H1 (cell line): ENCODE measurements at regions not wholly inside any gene's neighbourhood (a gene's known extent, or its start where the extent isn't known, plus 50 kb on each side); places are given as distances from the start of the nearest gene placed in this dataset.

Source experiments
- CTCF ChIA-PET: fragments of 300-600 bp; sonication (Branson Sonifier 250); formaldehyde crosslinking; loops from one replicate; lab custom pipeline; 2021; ENCODE audit not compliant: partially characterized antibody; lab: Charles Lee
- POLR2A ChIA-PET: fragments of 300-600 bp; sonication (Branson Sonifier 250); formaldehyde crosslinking; loops from one replicate; lab custom pipeline; 2021; ENCODE audit warnings: inconsistent platforms; ENCODE audit not compliant: partially characterized antibody; lab: Charles Lee
- DNase-seq, 2 experiments: peaks; one replicate each; pipeline versions ENCODE4 v3.0.0 to v3.0.0-alpha.2; 2010 to 2022; ENCODE audit warnings: low spot score in 2 of 2, low read depth in 1 of 2, mixed read lengths in 1 of 2
- FAIRE-seq: peaks from 2 replicates; lab custom pipeline; 2011; peaks lifted over from hg19 to GRCh38; lab: Jason Lieb, UNC
- H2AFZ ChIP-seq: 2 replicates; pipeline ENCODE4 v1.8.1; 2012; ENCODE audit warnings: low read length, inconsistent platforms
- H2AK5ac ChIP-seq: 2 replicates; pipeline ENCODE4 v1.6.1; 2013; ENCODE audit warnings: low read depth, low read length
- H2BK120ac ChIP-seq: replicated peaks from 2 replicates; pipeline ENCODE3; 2013; ENCODE audit warnings: low read depth, low read length, inconsistent platforms
- H2BK12ac ChIP-seq: 2 replicates; pipeline ENCODE4 v1.6.1; 2013; ENCODE audit warnings: low read depth, low read length
- H2BK15ac ChIP-seq: 2 replicates; pipeline ENCODE4 v1.6.1; 2013; ENCODE audit warnings: low read length
- H2BK20ac ChIP-seq: 2 replicates; pipeline ENCODE4 v1.6.1; 2013; ENCODE audit warnings: low read length
- H2BK5ac ChIP-seq: 2 replicates; pipeline ENCODE4 v1.6.1; 2013; ENCODE audit warnings: low read depth, low read length
- H3K14ac ChIP-seq: 2 replicates; pipeline ENCODE4 v1.6.1; 2013; ENCODE audit warnings: inconsistent platforms; ENCODE audit not compliant: insufficient read length
- H3K18ac ChIP-seq: 2 replicates; pipeline ENCODE4 v1.6.1; 2013; ENCODE audit warnings: low read length; ENCODE audit errors: extremely low read depth
- H3K23ac ChIP-seq: 2 replicates; pipeline ENCODE4 v1.6.1; 2013; ENCODE audit warnings: inconsistent platforms; ENCODE audit not compliant: insufficient read length
- H3K23me2 ChIP-seq: 2 replicates; pipeline ENCODE4 v1.6.1; 2013; ENCODE audit warnings: low read depth, low read length
- H3K27ac ChIP-seq: 2 replicates; pipeline ENCODE4 v1.6.1; 2011; ENCODE audit warnings: low read depth, low read length, inconsistent platforms
- H3K27me3 ChIP-seq, 4 experiments: replicated peaks in 1 of 4; 1 replicate in 1 of 4; 2 replicates in 3 of 4; pipeline versions ENCODE4 v1.6.1 to v1.8.1; 2011 to 2013; ENCODE audit warnings: low read length in 3 of 4, mild to moderate bottlenecking in 3 of 4, inconsistent platforms in 2 of 4, mixed read lengths in 2 of 4, moderate library complexity in 1 of 4; ENCODE audit not compliant: control insufficient read depth in 3 of 4, insufficient read depth in 3 of 4; ENCODE audit errors: extremely low read depth in 1 of 4
- H3K36me3 ChIP-seq, 4 experiments: 2 replicates each; pipeline versions ENCODE4 v1.6.1 to v1.8.1; 2011 to 2013; ENCODE audit warnings: mild to moderate bottlenecking in 4 of 4, low read length in 3 of 4, moderate library complexity in 2 of 4, control low read depth in 1 of 4, inconsistent platforms in 1 of 4; ENCODE audit not compliant: insufficient read depth in 4 of 4, control insufficient read depth in 2 of 4
- H3K4ac ChIP-seq: replicated peaks from 2 replicates; pipeline ENCODE3; 2013; ENCODE audit warnings: low read length, low read depth, mixed read lengths, inconsistent platforms; ENCODE audit not compliant: insufficient read length
- H3K4me1 ChIP-seq, 4 experiments: replicated peaks in 1 of 4; 1 replicate in 1 of 4; 2 replicates in 3 of 4; pipeline versions ENCODE4 v1.6.1 to v1.8.1; 2011 to 2013; ENCODE audit warnings: low read length in 3 of 4, inconsistent platforms in 2 of 4, mixed read lengths in 1 of 4; ENCODE audit not compliant: insufficient read depth in 4 of 4, control insufficient read depth in 3 of 4
- H3K4me2 ChIP-seq, 2 experiments: 2 replicates each; pipeline versions ENCODE4 v1.6.1 to v1.8.1; 2011 to 2013; ENCODE audit warnings: low read depth in 2 of 2, low read length in 2 of 2, control low read depth in 1 of 2, inconsistent platforms in 1 of 2, mild to moderate bottlenecking in 1 of 2; ENCODE audit not compliant: insufficient read depth in 1 of 2
- H3K4me3 ChIP-seq, 4 experiments: fragments of 200-600, 300-600 bp in 1 of 4; sonication (generic), shearing (Covaris generic), sonication (Bioruptor Twin) in 1 of 4; 2 replicates each; pipeline versions ENCODE4 v1.5.1 to v1.8.1; 2011 to 2016; ENCODE audit warnings: low read length in 4 of 4, low read depth in 3 of 4, control low read depth in 2 of 4, inconsistent platforms in 2 of 4, mild to moderate bottlenecking in 2 of 4, mixed read lengths in 1 of 4, moderate library complexity in 1 of 4; ENCODE audit not compliant: insufficient read depth in 2 of 4; ENCODE audit errors: extremely low read depth in 1 of 4
- H3K56ac ChIP-seq: replicated peaks from 2 replicates; pipeline ENCODE3; 2013; ENCODE audit warnings: low read depth, mild to moderate bottlenecking, mixed read lengths, low read length, inconsistent platforms; ENCODE audit not compliant: insufficient read length
- H3K79me1 ChIP-seq: 2 replicates; pipeline ENCODE4 v1.6.1; 2013; ENCODE audit warnings: low read depth, low read length, control low read depth
- H3K79me2 ChIP-seq, 2 experiments: 2 replicates each; pipeline versions ENCODE4 v1.6.1 to v1.8.1; 2012 to 2013; ENCODE audit warnings: low read length in 2 of 2, mild to moderate bottlenecking in 2 of 2, inconsistent platforms in 1 of 2; ENCODE audit not compliant: insufficient read depth in 2 of 2, control insufficient read depth in 1 of 2
- H3K9ac ChIP-seq, 4 experiments: replicated peaks in 1 of 4; 1 replicate in 1 of 4; 2 replicates in 3 of 4; pipeline versions ENCODE4 v1.6.1 to v1.8.1; 2011 to 2013; ENCODE audit warnings: low read depth in 3 of 4, low read length in 3 of 4, control low read depth in 2 of 4, mild to moderate bottlenecking in 2 of 4, moderate library complexity in 2 of 4, inconsistent platforms in 1 of 4; ENCODE audit errors: extremely low read depth in 1 of 4
- H3K9me3 ChIP-seq, 2 experiments: 2 replicates each; pipeline versions ENCODE4 v1.6.1 to v1.8.1; 2012 to 2013; ENCODE audit warnings: mild to moderate bottlenecking in 2 of 2, moderate library complexity in 2 of 2, control low read depth in 1 of 2, inconsistent platforms in 1 of 2, low read depth in 1 of 2, low read length in 1 of 2, mixed read lengths in 1 of 2; ENCODE audit not compliant: insufficient read depth in 2 of 2
- H4K20me1 ChIP-seq, 2 experiments: replicated peaks in 1 of 2; 2 replicates each; pipeline versions ENCODE3 to v1.8.1; 2011 to 2013; ENCODE audit warnings: inconsistent platforms in 2 of 2, low read length in 2 of 2, mild to moderate bottlenecking in 1 of 2; ENCODE audit not compliant: insufficient read depth in 2 of 2, control insufficient read depth in 1 of 2
- H4K5ac ChIP-seq: 2 replicates; pipeline ENCODE4 v1.6.1; 2013; ENCODE audit warnings: low read length, low read depth, mixed read lengths, inconsistent platforms; ENCODE audit not compliant: insufficient read length
- H4K8ac ChIP-seq: 2 replicates; pipeline ENCODE4 v1.8.0; 2013; ENCODE audit warnings: mild to moderate bottlenecking, moderate library complexity, low read length, inconsistent platforms; ENCODE audit not compliant: insufficient read depth; ENCODE audit errors: extremely low read depth
- H4K91ac ChIP-seq: replicated peaks from 2 replicates; pipeline ENCODE3; 2013; ENCODE audit warnings: low read length, mixed read lengths, inconsistent platforms; ENCODE audit not compliant: insufficient read length
- CREB1 ChIP-seq: IDR thresholded peaks from 2 replicates; pipeline ENCODE4 v1.6.1; 2012; ENCODE audit warnings: inconsistent platforms
- GABPA ChIP-seq: IDR thresholded peaks from 2 replicates; pipeline ENCODE4 v1.6.1; 2011; ENCODE audit warnings: mild to moderate bottlenecking, low read length, moderate library complexity, borderline replicate concordance; ENCODE audit not compliant: insufficient read depth
- MAFK ChIP-seq: IDR thresholded peaks from 2 replicates; pipeline ENCODE4 v1.6.1; 2012; ENCODE audit warnings: low read depth, mild to moderate bottlenecking, improper control_type of control experiment, low read length
- SRF ChIP-seq: IDR thresholded peaks from 2 replicates; pipeline ENCODE4 v1.6.1; 2011; ENCODE audit warnings: mild to moderate bottlenecking, low read depth, low read length, moderate library complexity
- TEAD4 ChIP-seq: IDR thresholded peaks from 2 replicates; pipeline ENCODE4 v1.6.1; 2012; ENCODE audit warnings: low read depth, low read length, inconsistent platforms, mixed read lengths
- YY1 ChIP-seq: IDR thresholded peaks from 2 replicates; pipeline ENCODE4 v1.6.1; 2011; ENCODE audit warnings: low read depth, mild to moderate bottlenecking, low read length
- WGBS, 2 experiments: shearing (Covaris generic) in 1 of 2; methylation state at CpG; one replicate each; pipeline versions ENCODE4 v1.1.6 to v1.1.7; 2013 to 2015; ENCODE audit warnings: low lambda C conversion rate in 2 of 2, mixed read lengths in 2 of 2, inconsistent platforms in 1 of 2, low coverage in 1 of 2, missing lambda C conversion rate in 1 of 2; ENCODE audit not compliant: insufficient replicate concordance in 2 of 2, insufficient coverage in 1 of 2, insufficient read length in 1 of 2; ENCODE audit errors: extremely low coverage in 1 of 2, missing lambda C conversion rate in 1 of 2; 5-methylcytosine and 5-hydroxymethylcytosine counted together

DNA sequence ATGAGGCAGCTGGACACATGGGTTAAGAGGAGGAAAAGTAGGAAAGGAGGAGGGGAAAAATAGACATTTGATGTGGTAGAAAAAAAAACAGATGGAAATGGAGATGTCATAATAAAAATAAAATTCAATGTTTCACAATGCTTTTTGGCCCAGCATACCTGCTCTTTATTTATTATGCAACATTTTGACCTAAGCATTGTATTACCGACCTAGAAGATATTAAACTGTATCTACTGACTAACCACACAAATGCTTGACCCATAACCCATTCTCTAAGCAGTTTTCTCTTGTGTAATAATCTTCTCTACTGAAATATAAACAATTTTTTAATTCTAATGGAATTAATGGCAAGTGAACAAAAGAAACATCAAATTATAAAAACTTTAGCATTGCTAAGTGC, 362.3 kb downstream of the FBXO15 start:
- no peak overlapping the region for H3K23ac ChIP-seq
- no peak overlapping the region for H2BK15ac ChIP-seq
- no peaks in the 10 kb centered on the region for H3K36me3 ChIP-seq
- no peak for TF ChIP-seq SRF
- no peak for TF ChIP-seq TEAD4
- no peak for TF ChIP-seq GABPA
- no peak for TF ChIP-seq MAFK
- TF ChIP-seq CREB1 = no peak
- no peak for TF ChIP-seq YY1
- H3K4ac ChIP-seq = no peak overlapping the region
- no peak overlapping the region for H2AFZ ChIP-seq
- no peak overlapping the region for H4K5ac ChIP-seq
- no peaks in the 10 kb centered on the region for H3K23me2 ChIP-seq
- 92% methylated on average over 1 of the region's 1 CpG; no CpG with 5 or more reads in 1 of the 2 experiments for WGBS, 2 experiments
- H3K4me1 ChIP-seq = peaks cover 0 to 2% (median 0%) of the 10 kb centered on the region in 4 experiments; a peak in 1 of 7 replicates
- no peak overlapping the region for H4K91ac ChIP-seq
- no peak for DNase-seq
- POLR2A ChIA-PET = no interaction called here
- no peak overlapping the region for H3K9ac ChIP-seq
- no peaks in the 10 kb centered on the region for H3K79me2 ChIP-seq
- CTCF ChIA-PET = no interaction called here
- H4K20me1 ChIP-seq = no peaks in the 10 kb centered on the region
- H3K9me3 ChIP-seq = no peaks in the 10 kb centered on the region
- H3K4me3 ChIP-seq = no peak overlapping the region
- no peak overlapping the region for H3K18ac ChIP-seq
- H3K4me2 ChIP-seq = no peak overlapping the region
- H2BK5ac ChIP-seq = no peak overlapping the region
- H3K27me3 ChIP-seq = no peaks in the 10 kb centered on the region
- H2AK5ac ChIP-seq = no peak overlapping the region
- no peak overlapping the region for H4K8ac ChIP-seq
- no peak overlapping the region for H2BK120ac ChIP-seq
- H3K56ac ChIP-seq = no peak overlapping the region
- no peaks in the 10 kb centered on the region for H3K79me1 ChIP-seq
- FAIRE-seq = no peak
- H3K27ac ChIP-seq = no peak overlapping the region
- no peak overlapping the region for H3K14ac ChIP-seq
- no peak overlapping the region for H2BK20ac ChIP-seq
- no peak overlapping the region for H2BK12ac ChIP-seq
